K562 (cell line): ENCODE measurements at regions not wholly inside any gene's neighbourhood (a gene's known extent, or its start where the extent isn't known, plus 50 kb on each side); places are given as distances from the start of the nearest gene placed in this dataset.

ENCODE experiments used
- MCM5 ChIP-seq: fragments of 450-650 bp; IDR thresholded peaks from 2 replicates; pipeline ENCODE4 v1.6.1; 2016; ENCODE audit warnings: low read depth
- ZNF830 ChIP-seq: fragments of 250-450 bp; sonication (Bioruptor Pico); IDR thresholded peaks from 2 replicates; pipeline ENCODE4 v1.5.0; 2021; ENCODE audit warnings: mild to moderate bottlenecking
- ZZZ3 ChIP-seq: fragments of 450-650 bp; IDR thresholded peaks from 2 replicates; pipeline ENCODE4 v1.6.1; 2016; ENCODE audit warnings: antibody characterized with exemption, mild to moderate bottlenecking, moderate library complexity
- TF ChIP-seq, protein P1 (sequence below), 2 experiments: fragments of 450-650 bp in 1 of 2; IDR thresholded peaks; 2 replicates each; pipeline ENCODE4 v1.6.1; 2011 to 2017; ENCODE audit warnings: low read depth in 2 of 2, antibody characterized with exemption in 1 of 2, borderline replicate concordance in 1 of 2, low read length in 1 of 2, mild to moderate bottlenecking in 1 of 2, mixed read lengths in 1 of 2; ENCODE audit not compliant: control insufficient read depth in 1 of 2
- TF ChIP-seq, protein P2 (sequence below): sonication (generic); formaldehyde crosslinking; IDR thresholded peaks from 2 replicates; pipeline ENCODE4 v1.8.1; 2023; ENCODE audit warnings: missing genetic modification reagents, mild to moderate bottlenecking, borderline replicate concordance
- TF ChIP-seq, protein P3 (sequence below), 2 experiments: IDR thresholded peaks; 2 replicates each; pipeline ENCODE4 v1.6.1; 2012; ENCODE audit warnings: improper control_type of control experiment in 2 of 2, low read depth in 2 of 2, low read length in 2 of 2, borderline replicate concordance in 1 of 2

DNA sequence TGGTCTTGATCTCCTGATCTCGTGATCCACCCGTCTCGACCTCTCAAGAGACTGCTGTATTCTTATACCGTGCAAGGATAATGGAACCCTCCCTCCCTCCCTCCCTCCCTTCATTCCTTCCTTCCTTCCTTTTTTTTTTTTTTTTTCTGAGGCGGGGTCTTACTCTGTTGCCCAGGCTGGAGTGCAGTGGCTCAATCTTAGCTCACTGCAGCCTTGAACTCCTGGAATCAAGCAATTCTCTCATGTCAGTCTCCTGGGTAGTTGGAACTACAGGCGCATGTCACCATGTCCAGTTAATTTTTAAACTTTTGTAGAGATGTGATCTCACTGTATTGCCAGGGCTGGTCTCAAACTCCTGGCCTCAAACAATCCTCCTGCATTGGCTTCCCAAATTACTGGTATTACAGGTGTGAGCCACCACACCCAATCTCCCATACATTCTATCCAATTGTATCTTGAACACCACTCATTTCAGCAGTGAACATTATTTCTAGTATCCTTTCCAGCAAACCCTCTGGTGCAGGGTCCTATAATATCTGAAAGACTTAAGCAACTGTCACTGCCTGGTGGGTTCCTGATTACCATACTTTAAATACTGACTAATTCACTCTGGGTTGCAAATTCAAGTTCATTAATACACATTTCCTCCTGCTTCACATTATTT lies 210.0 kb upstream of the ZNF217 start (continued):
- TF ChIP-seq, protein P1, sequence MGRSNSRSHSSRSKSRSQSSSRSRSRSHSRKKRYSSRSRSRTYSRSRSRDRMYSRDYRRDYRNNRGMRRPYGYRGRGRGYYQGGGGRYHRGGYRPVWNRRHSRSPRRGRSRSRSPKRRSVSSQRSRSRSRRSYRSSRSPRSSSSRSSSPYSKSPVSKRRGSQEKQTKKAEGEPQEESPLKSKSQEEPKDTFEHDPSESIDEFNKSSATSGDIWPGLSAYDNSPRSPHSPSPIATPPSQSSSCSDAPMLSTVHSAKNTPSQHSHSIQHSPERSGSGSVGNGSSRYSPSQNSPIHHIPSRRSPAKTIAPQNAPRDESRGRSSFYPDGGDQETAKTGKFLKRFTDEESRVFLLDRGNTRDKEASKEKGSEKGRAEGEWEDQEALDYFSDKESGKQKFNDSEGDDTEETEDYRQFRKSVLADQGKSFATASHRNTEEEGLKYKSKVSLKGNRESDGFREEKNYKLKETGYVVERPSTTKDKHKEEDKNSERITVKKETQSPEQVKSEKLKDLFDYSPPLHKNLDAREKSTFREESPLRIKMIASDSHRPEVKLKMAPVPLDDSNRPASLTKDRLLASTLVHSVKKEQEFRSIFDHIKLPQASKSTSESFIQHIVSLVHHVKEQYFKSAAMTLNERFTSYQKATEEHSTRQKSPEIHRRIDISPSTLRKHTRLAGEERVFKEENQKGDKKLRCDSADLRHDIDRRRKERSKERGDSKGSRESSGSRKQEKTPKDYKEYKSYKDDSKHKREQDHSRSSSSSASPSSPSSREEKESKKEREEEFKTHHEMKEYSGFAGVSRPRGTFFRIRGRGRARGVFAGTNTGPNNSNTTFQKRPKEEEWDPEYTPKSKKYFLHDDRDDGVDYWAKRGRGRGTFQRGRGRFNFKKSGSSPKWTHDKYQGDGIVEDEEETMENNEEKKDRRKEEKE (IDR thresholded peaks at IDR 0.05; ENCODE audit: borderline replicate concordance in 1 of 2, control insufficient read depth in 1 of 2, low read depth in 2 of 2, low read length in 1 of 2) = peak in 1 of 2 experiments; percentile 17; a peak in 1 of 4 replicates
- no peak for TF ChIP-seq ZNF830
- TF ChIP-seq, protein P2, sequence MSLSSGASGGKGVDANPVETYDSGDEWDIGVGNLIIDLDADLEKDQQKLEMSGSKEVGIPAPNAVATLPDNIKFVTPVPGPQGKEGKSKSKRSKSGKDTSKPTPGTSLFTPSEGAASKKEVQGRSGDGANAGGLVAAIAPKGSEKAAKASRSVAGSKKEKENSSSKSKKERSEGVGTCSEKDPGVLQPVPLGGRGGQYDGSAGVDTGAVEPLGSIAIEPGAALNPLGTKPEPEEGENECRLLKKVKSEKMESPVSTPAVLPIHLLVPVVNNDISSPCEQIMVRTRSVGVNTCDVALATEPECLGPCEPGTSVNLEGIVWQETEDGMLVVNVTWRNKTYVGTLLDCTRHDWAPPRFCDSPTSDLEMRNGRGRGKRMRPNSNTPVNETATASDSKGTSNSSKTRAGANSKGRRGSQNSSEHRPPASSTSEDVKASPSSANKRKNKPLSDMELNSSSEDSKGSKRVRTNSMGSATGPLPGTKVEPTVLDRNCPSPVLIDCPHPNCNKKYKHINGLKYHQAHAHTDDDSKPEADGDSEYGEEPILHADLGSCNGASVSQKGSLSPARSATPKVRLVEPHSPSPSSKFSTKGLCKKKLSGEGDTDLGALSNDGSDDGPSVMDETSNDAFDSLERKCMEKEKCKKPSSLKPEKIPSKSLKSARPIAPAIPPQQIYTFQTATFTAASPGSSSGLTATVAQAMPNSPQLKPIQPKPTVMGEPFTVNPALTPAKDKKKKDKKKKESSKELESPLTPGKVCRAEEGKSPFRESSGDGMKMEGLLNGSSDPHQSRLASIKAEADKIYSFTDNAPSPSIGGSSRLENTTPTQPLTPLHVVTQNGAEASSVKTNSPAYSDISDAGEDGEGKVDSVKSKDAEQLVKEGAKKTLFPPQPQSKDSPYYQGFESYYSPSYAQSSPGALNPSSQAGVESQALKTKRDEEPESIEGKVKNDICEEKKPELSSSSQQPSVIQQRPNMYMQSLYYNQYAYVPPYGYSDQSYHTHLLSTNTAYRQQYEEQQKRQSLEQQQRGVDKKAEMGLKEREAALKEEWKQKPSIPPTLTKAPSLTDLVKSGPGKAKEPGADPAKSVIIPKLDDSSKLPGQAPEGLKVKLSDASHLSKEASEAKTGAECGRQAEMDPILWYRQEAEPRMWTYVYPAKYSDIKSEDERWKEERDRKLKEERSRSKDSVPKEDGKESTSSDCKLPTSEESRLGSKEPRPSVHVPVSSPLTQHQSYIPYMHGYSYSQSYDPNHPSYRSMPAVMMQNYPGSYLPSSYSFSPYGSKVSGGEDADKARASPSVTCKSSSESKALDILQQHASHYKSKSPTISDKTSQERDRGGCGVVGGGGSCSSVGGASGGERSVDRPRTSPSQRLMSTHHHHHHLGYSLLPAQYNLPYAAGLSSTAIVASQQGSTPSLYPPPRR = no peak
- TF ChIP-seq, protein P3, sequence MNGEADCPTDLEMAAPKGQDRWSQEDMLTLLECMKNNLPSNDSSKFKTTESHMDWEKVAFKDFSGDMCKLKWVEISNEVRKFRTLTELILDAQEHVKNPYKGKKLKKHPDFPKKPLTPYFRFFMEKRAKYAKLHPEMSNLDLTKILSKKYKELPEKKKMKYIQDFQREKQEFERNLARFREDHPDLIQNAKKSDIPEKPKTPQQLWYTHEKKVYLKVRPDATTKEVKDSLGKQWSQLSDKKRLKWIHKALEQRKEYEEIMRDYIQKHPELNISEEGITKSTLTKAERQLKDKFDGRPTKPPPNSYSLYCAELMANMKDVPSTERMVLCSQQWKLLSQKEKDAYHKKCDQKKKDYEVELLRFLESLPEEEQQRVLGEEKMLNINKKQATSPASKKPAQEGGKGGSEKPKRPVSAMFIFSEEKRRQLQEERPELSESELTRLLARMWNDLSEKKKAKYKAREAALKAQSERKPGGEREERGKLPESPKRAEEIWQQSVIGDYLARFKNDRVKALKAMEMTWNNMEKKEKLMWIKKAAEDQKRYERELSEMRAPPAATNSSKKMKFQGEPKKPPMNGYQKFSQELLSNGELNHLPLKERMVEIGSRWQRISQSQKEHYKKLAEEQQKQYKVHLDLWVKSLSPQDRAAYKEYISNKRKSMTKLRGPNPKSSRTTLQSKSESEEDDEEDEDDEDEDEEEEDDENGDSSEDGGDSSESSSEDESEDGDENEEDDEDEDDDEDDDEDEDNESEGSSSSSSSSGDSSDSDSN (IDR thresholded peaks at IDR 0.05; ENCODE audit: borderline replicate concordance in 1 of 2, low read depth in 2 of 2, low read length in 2 of 2) = no peak
- TF ChIP-seq ZZZ3 = no peak
- TF ChIP-seq MCM5 = no peak
